PC-9 (cell line): ENCODE measurements at regions not wholly inside any gene's neighbourhood (a gene's known extent, or its start where the extent isn't known, plus 50 kb on each side); places are given as distances from the start of the nearest gene placed in this dataset.

Source experiments
- BruUV-seq: library from RNA; stranded (reverse); fragments of 400-500 nt; replicated peaks from 2 replicates; lab custom pipeline; 2021; lab: Mats Ljungman, UMichigan
- CTCF ChIA-PET: fragments of 300-600 bp; sonication (Branson Sonifier 250); formaldehyde crosslinking; loops from one replicate; lab custom pipeline; 2022; ENCODE audit warnings: antibody characterized with exemption; lab: Charles Lee
- POLR2A ChIA-PET: fragments of 300-600 bp; sonication (Branson Sonifier 250); formaldehyde crosslinking; loops from one replicate; lab custom pipeline; 2022; ENCODE audit warnings: antibody characterized with exemption; ENCODE audit not compliant: unreplicated experiment; lab: Charles Lee
- DNase-seq, 2 experiments: peaks; one replicate each; pipeline versions ENCODE4 v3.0.0 to v3.0.0-alpha.2; 2015 to 2022; ENCODE audit warnings: mixed read lengths in 1 of 2
- H2AFZ ChIP-seq: fragments of 200-600 bp; sonication (generic); 2 replicates; pipeline ENCODE4 v1.8.1; 2017; ENCODE audit warnings: antibody characterized with exemption
- H3F3A ChIP-seq: fragments of 200-600 bp; sonication (generic); 2 replicates; pipeline ENCODE4 v1.8.1; 2017; ENCODE audit warnings: antibody characterized with exemption, mild to moderate bottlenecking, low read depth; ENCODE audit not compliant: insufficient read depth
- H3K27ac ChIP-seq: fragments of 200-600 bp; sonication (generic); 2 replicates; pipeline ENCODE4 v1.6.1; 2016; ENCODE audit warnings: mixed run types
- H3K27me3 ChIP-seq: fragments of 200-600 bp; sonication (generic); 2 replicates; pipeline ENCODE4 v1.6.1; 2016; ENCODE audit warnings: low read depth, mixed run types; ENCODE audit not compliant: insufficient read depth
- H3K36me3 ChIP-seq: fragments of 200-600 bp; sonication (generic); 2 replicates; pipeline ENCODE4 v1.6.1; 2016; ENCODE audit warnings: low read depth, mixed run types
- H3K4me1 ChIP-seq: fragments of 200-600 bp; sonication (generic); replicated peaks from 2 replicates; pipeline ENCODE4 v1.6.1; 2016; ENCODE audit warnings: mixed run types; ENCODE audit not compliant: insufficient read depth
- H3K4me2 ChIP-seq: fragments of 200-600 bp; sonication (generic); 2 replicates; pipeline ENCODE4 v1.6.1; 2017; ENCODE audit warnings: mixed run types
- H3K4me3 ChIP-seq: fragments of 200-600 bp; sonication (generic); 2 replicates; pipeline ENCODE4 v1.6.1; 2016; ENCODE audit warnings: mixed run types
- H3K79me2 ChIP-seq: fragments of 200-600 bp; sonication (generic); 2 replicates; pipeline ENCODE4 v1.6.1; 2017; ENCODE audit warnings: low read depth, mixed run types
- H3K9me2 ChIP-seq: fragments of 200-600 bp; sonication (generic); 2 replicates; pipeline ENCODE4 v1.8.1; 2017; ENCODE audit warnings: mild to moderate bottlenecking; ENCODE audit not compliant: insufficient read depth
- H3K9me3 ChIP-seq: fragments of 200-600 bp; sonication (generic); 2 replicates; pipeline ENCODE4 v1.8.1; 2016; ENCODE audit warnings: low read depth; ENCODE audit not compliant: insufficient read depth
- H4K20me1 ChIP-seq: fragments of 200-600 bp; sonication (generic); 2 replicates; pipeline ENCODE4 v1.8.1; 2017; ENCODE audit not compliant: insufficient read depth
- CTCF ChIP-seq: fragments of 200-600 bp; sonication (generic); conservative IDR thresholded peaks from 2 replicates; pipeline ENCODE4 v1.6.1; 2017; ENCODE audit warnings: mixed run types, antibody characterized with exemption, mild to moderate bottlenecking, moderate library complexity
- EZH2 ChIP-seq: fragments of 200-600 bp; sonication (generic); IDR thresholded peaks from 2 replicates; pipeline ENCODE4 v1.8.0; 2017; ENCODE audit warnings: antibody characterized with exemption, low read depth
- intact Hi-C: fragments of 100-400 bp; cut with micrococcal nuclease; formaldehyde crosslinking; loops from one replicate; pipeline ENCODE4 v1.10.0; 2022; ENCODE audit not compliant: unreplicated experiment

DNA sequence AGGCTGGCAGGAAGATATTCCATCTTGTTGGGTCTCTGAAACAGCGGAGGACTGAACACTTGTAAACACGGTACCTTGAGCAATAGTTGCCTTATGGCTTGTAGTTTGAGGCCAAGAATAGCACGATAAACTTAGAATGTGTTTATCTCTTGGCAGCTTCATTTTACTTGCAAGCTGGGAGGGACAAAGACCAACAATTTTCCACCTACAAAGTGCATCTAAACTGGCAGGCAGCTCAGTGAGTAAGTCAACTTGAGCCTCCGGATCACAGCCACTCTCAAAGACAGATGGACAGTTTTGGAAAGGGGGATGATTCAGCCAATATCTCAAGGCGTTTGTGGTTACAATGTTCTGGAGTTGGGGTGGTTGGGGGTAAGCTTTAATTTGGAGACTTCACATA, 652.6 kb downstream of the CETN3 start:
- H4K20me1 ChIP-seq = no peaks in the 10 kb centered on the region
- no peak overlapping the region for H3K27ac ChIP-seq
- no peaks in the 10 kb centered on the region; the same call in 1 of the 2 replicates for H3K9me3 ChIP-seq
- no peaks in the 10 kb centered on the region for H3K9me2 ChIP-seq
- H3K4me1 ChIP-seq = no peaks in the 10 kb centered on the region
- H3F3A ChIP-seq = no peaks in the 10 kb centered on the region
- TF ChIP-seq CTCF (no peak), EZH2 (no peak)
- CTCF ChIA-PET = no interaction called here
- no peak overlapping the region for H3K4me3 ChIP-seq
- POLR2A ChIA-PET = no interaction called here
- no TSS peak for BruUV-seq
- H3K4me2 ChIP-seq = no peak overlapping the region
- no peaks in the 10 kb centered on the region for H3K27me3 ChIP-seq
- H2AFZ ChIP-seq = no peak overlapping the region
- intact Hi-C loops = no loop called here
- no peaks in the 10 kb centered on the region for H3K36me3 ChIP-seq
- H3K79me2 ChIP-seq = no peaks in the 10 kb centered on the region
- no peak for DNase-seq

DNA sequence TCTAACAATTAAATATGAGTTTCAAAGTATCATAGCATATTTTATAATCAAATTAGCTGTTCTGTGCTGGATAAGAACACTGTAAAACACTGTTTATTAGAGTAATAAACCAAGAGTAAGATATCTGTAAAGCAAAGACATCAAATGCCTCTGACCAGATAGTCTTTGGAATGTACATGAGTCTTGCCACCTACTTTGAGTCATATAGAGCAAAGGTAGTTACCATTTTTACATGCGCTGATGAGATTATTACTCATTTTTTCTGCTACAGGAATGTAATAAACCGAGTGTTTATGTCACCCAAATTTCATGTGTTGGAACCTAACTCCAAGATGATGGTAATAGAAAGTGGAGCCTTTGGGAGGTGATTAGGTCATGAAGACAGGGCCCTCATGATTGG, 654.5 kb downstream of the CETN3 start:
- H3F3A ChIP-seq = no peaks in the 10 kb centered on the region
- TF ChIP-seq EZH2 = no peak
- TF ChIP-seq CTCF = no peak
- H3K4me2 ChIP-seq = no peak overlapping the region
- H3K4me1 ChIP-seq = no peaks in the 10 kb centered on the region
- intact Hi-C loops = no loop called here
- H3K27me3 ChIP-seq = no peaks in the 10 kb centered on the region
- no peak for DNase-seq
- POLR2A ChIA-PET = no interaction called here
- no peaks in the 10 kb centered on the region for H3K79me2 ChIP-seq
- H3K36me3 ChIP-seq = no peaks in the 10 kb centered on the region
- H3K9me2 ChIP-seq = no peaks in the 10 kb centered on the region
- CTCF ChIA-PET = no interaction called here
- no peak overlapping the region for H3K4me3 ChIP-seq
- BruUV-seq = no TSS peak
- no peaks in the 10 kb centered on the region; the same call in 1 of the 2 replicates for H3K9me3 ChIP-seq
- no peak overlapping the region for H3K27ac ChIP-seq
- H4K20me1 ChIP-seq = no peaks in the 10 kb centered on the region
- no peak overlapping the region for H2AFZ ChIP-seq

- intact Hi-C loops = loop anchor here (10.0 kb wide), 2 partner anchors 470 to 530 kb away; no protein-coding TSS in a partner anchor
- Histone ChIP-seq H3K27me3 (no peaks in the 10 kb centered on the region), H3K9me3 (no peaks in the 10 kb centered on the region), H3K79me2 (no peaks in the 10 kb centered on the region), H3K4me1 (no peaks in the 10 kb centered on the region), H3K9me2 (no peaks in the 10 kb centered on the region), H3K36me3 (no peaks in the 10 kb centered on the region), H4K20me1 (no peaks in the 10 kb centered on the region), H3K4me3 (no peak overlapping the region), H2AFZ (no peak overlapping the region), H3K27ac (no peak overlapping the region), H3K4me2 (no peak overlapping the region), H3F3A (no peaks in the 10 kb centered on the region)
- ChIA-PET POLR2A (no interaction called here), CTCF (no interaction called here)
- BruUV-seq = no TSS peak
- DNase-seq = no peak
- no peak for TF ChIP-seq CTCF
- no peak for TF ChIP-seq EZH2
Measured at GRCh38 chr5:89735082-89735481, 674.5 kb downstream of the CETN3 start.
